Right atrium auricular region (tissue), 2 donors: ENCODE measurements at regions not wholly inside any gene's neighbourhood (a gene's known extent, or its start where the extent isn't known, plus 50 kb on each side); places are given as distances from the start of the nearest gene placed in this dataset.
"Not testable (repeated sequence)": the region's sequence is repeated elsewhere in the genome, so short reads cannot be mapped to it uniquely, and the experiment has no call there.

ENCODE experiments used
- DNase-seq: peaks from one replicate; pipeline ENCODE4 v3.0.0-alpha.2; 2019; ENCODE audit warnings: low spot score
- H3K27ac ChIP-seq, 2 donors: fragments of 200-600 bp; sonication (generic); 1 replicate in 1 of 2; 2 replicates in 1 of 2; pipeline ENCODE4 v1.5.1; 2016 to 2019
- H3K27me3 ChIP-seq, 2 donors: fragments of 200-600 bp; sonication (generic); one replicate each; pipeline versions ENCODE4 v1.5.1 to v1.6.0; 2017 to 2019
- H3K36me3 ChIP-seq: fragments of 200-600 bp; sonication (generic); one replicate; pipeline ENCODE4 v1.5.1; 2016
- H3K4me1 ChIP-seq, 2 donors: fragments of 200-600 bp; sonication (generic); one replicate each; pipeline versions ENCODE4 v1.5.1 to v1.6.0; 2017 to 2019
- H3K4me3 ChIP-seq, 2 donors: fragments of 200-600 bp; sonication (generic); 1 replicate in 1 of 2; 2 replicates in 1 of 2; pipeline ENCODE4 v1.5.1; 2017 to 2019; ENCODE audit warnings: mild to moderate bottlenecking in 1 of 2, moderate library complexity in 1 of 2
- H3K9me3 ChIP-seq, 2 donors: fragments of 200-600 bp; sonication (generic); one replicate each; pipeline ENCODE4 v1.5.1; 2019
- CTCF ChIP-seq, 2 donors: fragments of 200-600 bp; sonication (generic); IDR thresholded peaks; one replicate each; pipeline ENCODE4 v1.5.1; 2019; ENCODE audit warnings: antibody characterized with exemption in 2 of 2

- Histone ChIP-seq H3K4me3 (no peak overlapping the region), H3K4me1 (no peaks in the 10 kb centered on the region), H3K9me3 (no peaks in the 10 kb centered on the region), H3K36me3 (no peaks in the 10 kb centered on the region), H3K27ac (no peak overlapping the region), H3K27me3 (no peaks in the 10 kb centered on the region)
- no peak for TF ChIP-seq CTCF (IDR thresholded peaks at IDR 0.05)
- no peak for DNase-seq
Measured at GRCh38 chr9:105005186-105005585, 77.2 kb upstream of the ABCA1 start.

GRCh38 chr9:105006514-105006913 lies 78.6 kb upstream of the ABCA1 start:
- TF ChIP-seq CTCF (IDR thresholded peaks at IDR 0.05): no peak
- Histone ChIP-seq H3K9me3 (no peaks in the 10 kb centered on the region), H3K27me3 (no peaks in the 10 kb centered on the region), H3K4me1 (no peaks in the 10 kb centered on the region), H3K36me3 (no peaks in the 10 kb centered on the region), H3K4me3 (no peak overlapping the region), H3K27ac (peak overlapping the region in 1 of 2 donors; percentile 36)
- DNase-seq: no peak

GRCh38 chr9:105007143-105007542 lies 79.2 kb upstream of the ABCA1 start:
- H3K9me3 ChIP-seq: no peaks in the 10 kb centered on the region
- DNase-seq: peak; percentile 83
- no peak for TF ChIP-seq CTCF (IDR thresholded peaks at IDR 0.05)
- no peak overlapping the region for H3K4me3 ChIP-seq
- H3K4me1 ChIP-seq: no peaks in the 10 kb centered on the region
- H3K27ac ChIP-seq: peak overlapping the region in 1 of 2 donors; percentile 36
- no peaks in the 10 kb centered on the region for H3K27me3 ChIP-seq
- H3K36me3 ChIP-seq: no peaks in the 10 kb centered on the region

GRCh38 chr9:105010089-105010488 lies 82.1 kb upstream of the ABCA1 start:
- H3K27ac ChIP-seq, H3K4me1 ChIP-seq, H3K27me3 ChIP-seq, H3K36me3 ChIP-seq, H3K4me3 ChIP-seq, H3K9me3 ChIP-seq, DNase-seq: not testable (repeated sequence)

- no peak for DNase-seq
- Histone ChIP-seq H3K36me3 (no peaks in the 10 kb centered on the region), H3K27me3 (no peaks in the 10 kb centered on the region), H3K9me3 (no peaks in the 10 kb centered on the region), H3K4me1 (no peaks in the 10 kb centered on the region), H3K27ac (no peak overlapping the region), H3K4me3 (no peak overlapping the region)
- TF ChIP-seq CTCF (IDR thresholded peaks at IDR 0.05): no peak
Measured at GRCh38 chr9:105021917-105022316, 94.0 kb upstream of the ABCA1 start.

- not testable (repeated sequence) for H3K27ac ChIP-seq, H3K4me1 ChIP-seq, H3K36me3 ChIP-seq, DNase-seq, H3K27me3 ChIP-seq, H3K9me3 ChIP-seq, H3K4me3 ChIP-seq
Measured at GRCh38 chr9:105022545-105022944, 94.6 kb upstream of the ABCA1 start.

- Histone ChIP-seq H3K36me3 (no peaks in the 10 kb centered on the region), H3K4me1 (no peaks in the 10 kb centered on the region), H3K27ac (no peak overlapping the region), H3K27me3 (no peaks in the 10 kb centered on the region), H3K4me3 (no peak overlapping the region), H3K9me3 (no peaks in the 10 kb centered on the region)
- no peak for TF ChIP-seq CTCF (IDR thresholded peaks at IDR 0.05)
- no peak for DNase-seq
Measured at GRCh38 chr9:105023788-105024187, 95.8 kb upstream of the ABCA1 start.
